ENCODE measurements at regions not wholly inside any gene's neighbourhood (a gene's known extent, or its start where the extent isn't known, plus 50 kb on each side); places are given as distances from the start of the nearest gene placed in this dataset.
"Not testable (repeated sequence)": the region's sequence is repeated elsewhere in the genome, so short reads cannot be mapped to it uniquely, and the experiment has no call there.

- TF ChIP-seq, protein P1, sequence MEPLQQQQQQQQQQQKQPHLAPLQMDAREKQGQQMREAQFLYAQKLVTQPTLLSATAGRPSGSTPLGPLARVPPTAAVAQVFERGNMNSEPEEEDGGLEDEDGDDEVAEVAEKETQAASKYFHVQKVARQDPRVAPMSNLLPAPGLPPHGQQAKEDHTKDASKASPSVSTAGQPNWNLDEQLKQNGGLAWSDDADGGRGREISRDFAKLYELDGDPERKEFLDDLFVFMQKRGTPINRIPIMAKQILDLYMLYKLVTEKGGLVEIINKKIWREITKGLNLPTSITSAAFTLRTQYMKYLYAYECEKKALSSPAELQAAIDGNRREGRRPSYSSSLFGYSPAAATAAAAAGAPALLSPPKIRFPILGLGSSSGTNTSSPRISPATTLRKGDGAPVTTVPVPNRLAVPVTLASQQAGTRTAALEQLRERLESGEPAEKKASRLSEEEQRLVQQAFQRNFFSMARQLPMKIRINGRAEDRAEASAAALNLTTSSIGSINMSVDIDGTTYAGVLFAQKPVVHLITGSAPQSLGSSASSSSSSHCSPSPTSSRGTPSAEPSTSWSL (CRISPR knock-in tag; IDR thresholded peaks at IDR 0.05; ENCODE audit: borderline replicate concordance): no peak
- TF ChIP-seq, protein P2, sequence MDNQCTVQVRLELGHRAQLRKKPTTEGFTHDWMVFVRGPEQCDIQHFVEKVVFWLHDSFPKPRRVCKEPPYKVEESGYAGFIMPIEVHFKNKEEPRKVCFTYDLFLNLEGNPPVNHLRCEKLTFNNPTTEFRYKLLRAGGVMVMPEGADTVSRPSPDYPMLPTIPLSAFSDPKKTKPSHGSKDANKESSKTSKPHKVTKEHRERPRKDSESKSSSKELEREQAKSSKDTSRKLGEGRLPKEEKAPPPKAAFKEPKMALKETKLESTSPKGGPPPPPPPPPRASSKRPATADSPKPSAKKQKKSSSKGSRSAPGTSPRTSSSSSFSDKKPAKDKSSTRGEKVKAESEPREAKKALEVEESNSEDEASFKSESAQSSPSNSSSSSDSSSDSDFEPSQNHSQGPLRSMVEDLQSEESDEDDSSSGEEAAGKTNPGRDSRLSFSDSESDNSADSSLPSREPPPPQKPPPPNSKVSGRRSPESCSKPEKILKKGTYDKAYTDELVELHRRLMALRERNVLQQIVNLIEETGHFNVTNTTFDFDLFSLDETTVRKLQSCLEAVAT (IDR thresholded peaks at IDR 0.05): no peak
Measured at GRCh38 chr2:133879703-133880102, 311.4 kb upstream of the NCKAP5 start (continued).

- POLR2A ChIA-PET; H3K27me3 ChIP-seq (ENCODE audit: control insufficient read depth in 2 of 2, insufficient read depth in 2 of 2, low read length in 2 of 2); H2AFZ ChIP-seq (ENCODE audit: low read depth, low read length); FAIRE-seq; H3K9me3 ChIP-seq (replicated peaks; ENCODE audit: control insufficient read depth, insufficient read depth, low read depth, low read length); H3K4me1 ChIP-seq (replicated peaks in 1 of 2; ENCODE audit: control insufficient read depth in 2 of 2, insufficient read depth in 2 of 2, low read length in 2 of 2); H3K4me3 ChIP-seq; BruUV-seq (replicated peaks); H4K20me1 ChIP-seq (replicated peaks; ENCODE audit: control insufficient read depth, insufficient read depth, low read length); ATAC-seq; H3K4me2 ChIP-seq (ENCODE audit: insufficient read depth, low read length); H3K9ac ChIP-seq (ENCODE audit: insufficient read depth in 1 of 2, low read depth in 2 of 2, low read length in 2 of 2); H3K79me2 ChIP-seq (ENCODE audit: control insufficient read depth, insufficient read depth, low read length); CTCF ChIA-PET (ENCODE audit: low intra/inter-chr PET ratio); DNase-seq (ENCODE audit: extremely low read depth in 1 of 4, low spot score in 3 of 4); H3K36me3 ChIP-seq (ENCODE audit: control insufficient read depth, insufficient read depth, low read length); H3K27ac ChIP-seq (ENCODE audit: extremely low read depth, low read depth, low read length); H3K9me1 ChIP-seq (ENCODE audit: control insufficient read depth, insufficient read depth, low read length): not testable (repeated sequence)
- intact Hi-C loops (cut with micrococcal nuclease) (loop anchor here (10.0 kb wide), 1 partner anchor 193 kb away; no protein-coding TSS in a partner anchor), in situ Hi-C loops (cut with MboI) (loop anchor here (25.0 kb wide), 1 partner anchor 530 kb away; no protein-coding TSS in a partner anchor)
- WGBS (ENCODE audit: insufficient coverage, low coverage, missing lambda C conversion rate): 3% methylated on average over 4 of the region's 4 CpGs
- peak; percentile 80 for TF ChIP-seq ZNF146 (CRISPR knock-in tag; IDR thresholded peaks at IDR 0.05; ENCODE audit: unreplicated experiment)
Measured at GRCh38 chr2:133882159-133882558, 313.9 kb upstream of the NCKAP5 start.
